GM23338 (cell line): ENCODE measurements at regions not wholly inside any gene's neighbourhood (a gene's known extent, or its start where the extent isn't known, plus 50 kb on each side); places are given as distances from the start of the nearest gene placed in this dataset.

ENCODE experiments used
- ATAC-seq: fragments of 200-7000 bp; cut with Tn5 transposase; 3 replicates; pipeline ENCODE4 v1.9.1; 2020
- DNase-seq: peaks from one replicate; pipeline ENCODE4 v3.0.0-alpha.2; 2015; ENCODE audit warnings: low spot score
- H2AFZ ChIP-seq: fragments of 200-600 bp; sonication (generic); 2 replicates; pipeline ENCODE4 v1.8.0; 2016; ENCODE audit warnings: antibody characterized with exemption, mild to moderate bottlenecking, moderate library complexity
- H3F3A ChIP-seq: fragments of 200-600 bp; sonication (generic); replicated peaks from 2 replicates; pipeline ENCODE4 v1.8.0; 2017; ENCODE audit warnings: antibody characterized with exemption, mixed run types, low read depth
- H3K27ac ChIP-seq: fragments of 200-600 bp; sonication (generic); 2 replicates; pipeline ENCODE4 v1.6.1; 2016; ENCODE audit warnings: low read depth
- H3K27me3 ChIP-seq: fragments of 200-600 bp; sonication (generic); 2 replicates; pipeline ENCODE4 v1.8.0; 2016; ENCODE audit warnings: mild to moderate bottlenecking, mixed run types, moderate library complexity; ENCODE audit not compliant: insufficient read depth
- H3K36me3 ChIP-seq: fragments of 200-600 bp; sonication (generic); 2 replicates; pipeline ENCODE4 v1.8.0; 2016; ENCODE audit warnings: mild to moderate bottlenecking; ENCODE audit not compliant: insufficient read depth
- H3K4me1 ChIP-seq: fragments of 200-600 bp; sonication (generic); 2 replicates; pipeline ENCODE4 v1.8.0; 2016; ENCODE audit warnings: mild to moderate bottlenecking, moderate library complexity; ENCODE audit not compliant: insufficient read depth
- H3K4me2 ChIP-seq: fragments of 200-600 bp; sonication (generic); 2 replicates; pipeline ENCODE4 v1.7.1; 2017; ENCODE audit warnings: mixed run types
- H3K4me3 ChIP-seq: fragments of 200-600 bp; sonication (generic); 2 replicates; pipeline ENCODE4 v1.6.1; 2016; ENCODE audit warnings: mixed run types
- H3K79me2 ChIP-seq: fragments of 200-600 bp; sonication (generic); replicated peaks from 2 replicates; pipeline ENCODE4 v1.8.0; 2017; ENCODE audit warnings: mild to moderate bottlenecking; ENCODE audit not compliant: insufficient read depth
- H3K9me2 ChIP-seq: fragments of 200-600 bp; sonication (generic); 2 replicates; pipeline ENCODE4 v1.8.0; 2017; ENCODE audit not compliant: insufficient read depth
- H4K20me1 ChIP-seq: fragments of 200-600 bp; sonication (generic); replicated peaks from 2 replicates; pipeline ENCODE4 v1.8.0; 2017; ENCODE audit warnings: mild to moderate bottlenecking; ENCODE audit not compliant: insufficient read depth
- H3K27ac Mint-ChIP-seq: 2 replicates; pipeline ENCODE4 v1.8.0; 2020; ENCODE audit warnings: inconsistent platforms, mild to moderate bottlenecking, moderate library complexity, mixed read lengths
- H3K27me3 Mint-ChIP-seq: 3 replicates; pipeline ENCODE4 v1.8.0; 2022; ENCODE audit warnings: low read depth, mild to moderate bottlenecking, moderate library complexity, mixed read lengths, inconsistent platforms; ENCODE audit not compliant: insufficient read depth, poor library complexity
- H3K36me3 Mint-ChIP-seq: 3 replicates; pipeline ENCODE4 v1.8.0; 2021; ENCODE audit warnings: low read depth, mild to moderate bottlenecking, inconsistent platforms, moderate library complexity, mixed read lengths
- H3K4me1 Mint-ChIP-seq: 3 replicates; pipeline ENCODE4 v1.8.0; 2020; ENCODE audit warnings: mild to moderate bottlenecking, inconsistent platforms, mixed read lengths
- H3K4me3 Mint-ChIP-seq: 3 replicates; pipeline ENCODE4 v1.8.0; 2021; ENCODE audit warnings: moderate library complexity, mild to moderate bottlenecking, inconsistent platforms, mixed read lengths
- H3K9me3 Mint-ChIP-seq: 3 replicates; pipeline ENCODE4 v1.8.0; 2020; ENCODE audit warnings: moderate library complexity, mild to moderate bottlenecking, inconsistent platforms, mixed read lengths
- CREB1 ChIP-seq: fragments of 250-450 bp; sonication (Bioruptor Pico); IDR thresholded peaks from 2 replicates; pipeline ENCODE4 v1.5.0; 2020; ENCODE audit warnings: low read depth, mild to moderate bottlenecking, moderate library complexity
- ETS1 ChIP-seq: IDR thresholded peaks from 2 replicates; pipeline ENCODE4 v1.6.1; 2016; ENCODE audit warnings: antibody characterized with exemption
- EZH2 ChIP-seq: fragments of 200-600 bp; sonication (generic); IDR thresholded peaks from one replicate; pipeline ENCODE4 v1.8.0; 2017; ENCODE audit warnings: antibody characterized with exemption, mild to moderate bottlenecking, low read depth; ENCODE audit not compliant: unreplicated experiment
- EZH2phosphoT487 ChIP-seq: fragments of 200-600 bp; sonication (generic); IDR thresholded peaks from one replicate; pipeline ENCODE4 v1.8.1; 2018; ENCODE audit warnings: antibody characterized with exemption; ENCODE audit not compliant: unreplicated experiment
- JUNB ChIP-seq: IDR thresholded peaks from one replicate; pipeline ENCODE4 v1.6.1; 2016; ENCODE audit warnings: antibody characterized with exemption; ENCODE audit not compliant: unreplicated experiment
- STAT1 ChIP-seq: IDR thresholded peaks from one replicate; pipeline ENCODE4 v1.6.1; 2016; ENCODE audit warnings: antibody characterized with exemption; ENCODE audit not compliant: unreplicated experiment
- ZNF114 ChIP-seq: fragments of 250-450 bp; sonication (Bioruptor Pico); IDR thresholded peaks from 2 replicates; pipeline ENCODE4 v1.5.0; 2020; ENCODE audit warnings: mild to moderate bottlenecking, moderate library complexity
- TF ChIP-seq, protein P1 (sequence below): fragments of 250-450 bp; sonication (Bioruptor Pico); IDR thresholded peaks from 2 replicates; pipeline ENCODE4 v1.5.0; 2020; ENCODE audit warnings: mild to moderate bottlenecking, moderate library complexity

- Histone ChIP-seq H3K27ac (no peak overlapping the region), H2AFZ (no peak overlapping the region), H3K27me3 (peaks cover 46% of the 10 kb centered on the region), H3K36me3 (no peaks in the 10 kb centered on the region), H3K79me2 (no peaks in the 10 kb centered on the region), H3K9me2 (peaks cover 7% of the 10 kb centered on the region; the same call in 1 of the 2 replicates), H3K4me2 (no peak overlapping the region), H3F3A (no peaks in the 10 kb centered on the region), H3K4me3 (no peak overlapping the region), H4K20me1 (no peaks in the 10 kb centered on the region), H3K4me1 (no peaks in the 10 kb centered on the region)
- ATAC-seq (no peak), DNase-seq (no peak)
- Mint-ChIP-seq H3K4me1 (no peaks in the 10 kb centered on the region; the same call in 2 of the 3 replicates), H3K36me3 (no peaks in the 10 kb centered on the region), H3K27ac (no peak overlapping the region), H3K9me3 (peaks cover 5% of the 10 kb centered on the region; the same call in 1 of the 3 replicates), H3K4me3 (no peak overlapping the region), H3K27me3 (peaks cover 47% of the 10 kb centered on the region)
- TF ChIP-seq EZH2 (no peak), JUNB (no peak), CREB1 (CRISPR knock-in tag) (no peak), EZH2phosphoT487 (no peak), STAT1 (no peak), ZNF114 (CRISPR knock-in tag) (no peak), ETS1 (no peak)
- TF ChIP-seq, protein P1, sequence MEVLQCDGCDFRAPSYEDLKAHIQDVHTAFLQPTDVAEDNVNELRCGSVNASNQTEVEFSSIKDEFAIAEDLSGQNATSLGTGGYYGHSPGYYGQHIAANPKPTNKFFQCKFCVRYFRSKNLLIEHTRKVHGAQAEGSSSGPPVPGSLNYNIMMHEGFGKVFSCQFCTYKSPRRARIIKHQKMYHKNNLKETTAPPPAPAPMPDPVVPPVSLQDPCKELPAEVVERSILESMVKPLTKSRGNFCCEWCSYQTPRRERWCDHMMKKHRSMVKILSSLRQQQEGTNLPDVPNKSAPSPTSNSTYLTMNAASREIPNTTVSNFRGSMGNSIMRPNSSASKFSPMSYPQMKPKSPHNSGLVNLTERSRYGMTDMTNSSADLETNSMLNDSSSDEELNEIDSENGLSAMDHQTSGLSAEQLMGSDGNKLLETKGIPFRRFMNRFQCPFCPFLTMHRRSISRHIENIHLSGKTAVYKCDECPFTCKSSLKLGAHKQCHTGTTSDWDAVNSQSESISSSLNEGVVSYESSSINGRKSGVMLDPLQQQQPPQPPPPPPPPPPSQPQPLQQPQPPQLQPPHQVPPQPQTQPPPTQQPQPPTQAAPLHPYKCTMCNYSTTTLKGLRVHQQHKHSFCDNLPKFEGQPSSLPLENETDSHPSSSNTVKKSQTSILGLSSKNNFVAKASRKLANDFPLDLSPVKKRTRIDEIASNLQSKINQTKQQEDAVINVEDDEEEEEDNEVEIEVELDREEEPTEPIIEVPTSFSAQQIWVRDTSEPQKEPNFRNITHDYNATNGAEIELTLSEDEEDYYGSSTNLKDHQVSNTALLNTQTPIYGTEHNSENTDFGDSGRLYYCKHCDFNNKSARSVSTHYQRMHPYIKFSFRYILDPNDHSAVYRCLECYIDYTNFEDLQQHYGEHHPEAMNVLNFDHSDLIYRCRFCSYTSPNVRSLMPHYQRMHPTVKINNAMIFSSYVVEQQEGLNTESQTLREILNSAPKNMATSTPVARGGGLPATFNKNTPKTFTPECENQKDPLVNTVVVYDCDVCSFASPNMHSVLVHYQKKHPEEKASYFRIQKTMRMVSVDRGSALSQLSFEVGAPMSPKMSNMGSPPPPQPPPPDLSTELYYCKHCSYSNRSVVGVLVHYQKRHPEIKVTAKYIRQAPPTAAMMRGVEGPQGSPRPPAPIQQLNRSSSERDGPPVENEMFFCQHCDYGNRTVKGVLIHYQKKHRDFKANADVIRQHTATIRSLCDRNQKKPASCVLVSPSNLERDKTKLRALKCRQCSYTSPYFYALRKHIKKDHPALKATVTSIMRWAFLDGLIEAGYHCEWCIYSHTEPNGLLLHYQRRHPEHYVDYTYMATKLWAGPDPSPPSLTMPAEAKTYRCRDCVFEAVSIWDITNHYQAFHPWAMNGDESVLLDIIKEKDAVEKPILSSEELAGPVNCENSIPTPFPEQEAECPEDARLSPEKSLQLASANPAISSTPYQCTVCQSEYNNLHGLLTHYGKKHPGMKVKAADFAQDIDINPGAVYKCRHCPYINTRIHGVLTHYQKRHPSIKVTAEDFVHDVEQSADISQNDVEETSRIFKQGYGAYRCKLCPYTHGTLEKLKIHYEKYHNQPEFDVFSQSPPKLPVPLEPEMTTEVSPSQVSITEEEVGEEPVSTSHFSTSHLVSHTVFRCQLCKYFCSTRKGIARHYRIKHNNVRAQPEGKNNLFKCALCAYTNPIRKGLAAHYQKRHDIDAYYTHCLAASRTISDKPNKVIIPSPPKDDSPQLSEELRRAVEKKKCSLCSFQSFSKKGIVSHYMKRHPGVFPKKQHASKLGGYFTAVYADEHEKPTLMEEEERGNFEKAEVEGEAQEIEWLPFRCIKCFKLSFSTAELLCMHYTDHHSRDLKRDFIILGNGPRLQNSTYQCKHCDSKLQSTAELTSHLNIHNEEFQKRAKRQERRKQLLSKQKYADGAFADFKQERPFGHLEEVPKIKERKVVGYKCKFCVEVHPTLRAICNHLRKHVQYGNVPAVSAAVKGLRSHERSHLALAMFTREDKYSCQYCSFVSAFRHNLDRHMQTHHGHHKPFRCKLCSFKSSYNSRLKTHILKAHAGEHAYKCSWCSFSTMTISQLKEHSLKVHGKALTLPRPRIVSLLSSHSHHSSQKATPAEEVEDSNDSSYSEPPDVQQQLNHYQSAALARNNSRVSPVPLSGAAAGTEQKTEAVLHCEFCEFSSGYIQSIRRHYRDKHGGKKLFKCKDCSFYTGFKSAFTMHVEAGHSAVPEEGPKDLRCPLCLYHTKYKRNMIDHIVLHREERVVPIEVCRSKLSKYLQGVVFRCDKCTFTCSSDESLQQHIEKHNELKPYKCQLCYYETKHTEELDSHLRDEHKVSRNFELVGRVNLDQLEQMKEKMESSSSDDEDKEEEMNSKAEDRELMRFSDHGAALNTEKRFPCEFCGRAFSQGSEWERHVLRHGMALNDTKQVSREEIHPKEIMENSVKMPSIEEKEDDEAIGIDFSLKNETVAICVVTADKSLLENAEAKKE (CRISPR knock-in tag): no peak
Measured at GRCh38 chr22:44630826-44631225, 71.2 kb upstream of the PRR5 start.
